Osteoblast (primary cell): ENCODE measurements at regions not wholly inside any gene's neighbourhood (a gene's known extent, or its start where the extent isn't known, plus 50 kb on each side); places are given as distances from the start of the nearest gene placed in this dataset.

Source experiments
- DNase-seq: peaks from one replicate; pipeline ENCODE4 v3.0.0; 2011; ENCODE audit warnings: low spot score, mixed read lengths; ENCODE audit not compliant: insufficient read length; ENCODE audit errors: missing footprints
- H2AFZ ChIP-seq: 2 replicates; pipeline ENCODE4 v1.6.0; 2011; ENCODE audit warnings: mild to moderate bottlenecking, low read length
- H3K27ac ChIP-seq: 2 replicates; pipeline ENCODE4 v1.5.1; 2011; ENCODE audit warnings: mild to moderate bottlenecking, low read depth, low read length, moderate library complexity
- H3K27me3 ChIP-seq: 2 replicates; pipeline ENCODE4 v1.6.0; 2012; ENCODE audit warnings: mild to moderate bottlenecking, control low read depth, inconsistent platforms, low read length, moderate library complexity; ENCODE audit not compliant: insufficient read depth
- H3K36me3 ChIP-seq: 2 replicates; pipeline ENCODE4 v1.5.1; 2011; ENCODE audit warnings: mild to moderate bottlenecking, low read length, control low read depth, moderate library complexity; ENCODE audit not compliant: insufficient read depth
- H3K4me1 ChIP-seq: 2 replicates; pipeline ENCODE4 v1.5.1; 2011; ENCODE audit warnings: mild to moderate bottlenecking, low read length, control low read depth, moderate library complexity; ENCODE audit not compliant: insufficient read depth
- H3K4me2 ChIP-seq: 2 replicates; pipeline ENCODE4 v1.6.0; 2011; ENCODE audit warnings: mild to moderate bottlenecking, low read length; ENCODE audit not compliant: insufficient read depth
- H3K4me3 ChIP-seq: fragments of 200-600 bp; sonication (generic); 3 replicates; pipeline ENCODE4 v1.5.1; 2012; ENCODE audit warnings: mild to moderate bottlenecking, low read length, inconsistent platforms; ENCODE audit not compliant: insufficient read depth
- H3K79me2 ChIP-seq: 2 replicates; pipeline ENCODE4 v1.6.0; 2012; ENCODE audit warnings: mild to moderate bottlenecking, low read length, control low read depth, inconsistent platforms; ENCODE audit not compliant: insufficient read depth
- H3K9me3 ChIP-seq: 2 replicates; pipeline ENCODE4 v1.5.1; 2011; ENCODE audit warnings: low read depth, low read length, control low read depth
- H4K20me1 ChIP-seq: 2 replicates; pipeline ENCODE4 v1.6.0; 2012; ENCODE audit warnings: mild to moderate bottlenecking, low read length, control low read depth; ENCODE audit not compliant: insufficient read depth
- CTCF ChIP-seq: IDR thresholded peaks from 2 replicates; pipeline ENCODE4 v1.5.1; 2011; ENCODE audit warnings: mild to moderate bottlenecking, low read depth, low read length, moderate library complexity; ENCODE audit errors: extremely low read depth

DNA sequence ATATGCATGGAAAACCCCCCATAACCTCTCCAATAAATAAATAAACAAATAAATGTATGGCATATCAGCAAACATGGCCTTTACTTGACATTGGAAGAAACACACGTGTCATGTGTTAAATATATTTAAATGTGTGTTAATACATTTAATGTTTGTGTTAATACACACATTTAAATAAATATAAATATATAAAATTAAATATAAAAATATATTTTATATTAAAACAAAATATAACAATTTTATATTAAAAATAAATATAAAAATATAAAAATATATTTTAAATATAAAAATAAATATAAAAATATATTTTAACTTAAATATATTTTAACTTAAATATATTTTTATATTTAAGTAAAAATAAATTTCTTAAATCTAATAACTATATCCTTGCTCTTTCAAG lies 187.6 kb upstream of the CXXC4 start:
- H2AFZ ChIP-seq, result no peak overlapping the region
- H3K79me2 ChIP-seq, result no peaks in the 10 kb centered on the region
- no peaks in the 10 kb centered on the region for H4K20me1 ChIP-seq
- no peak overlapping the region for H3K27ac ChIP-seq
- TF ChIP-seq CTCF, result no peak
- no peaks in the 10 kb centered on the region for H3K36me3 ChIP-seq
- H3K27me3 ChIP-seq, result no peaks in the 10 kb centered on the region
- H3K4me2 ChIP-seq, result no peak overlapping the region
- H3K4me3 ChIP-seq, result no peak overlapping the region
- no peak for DNase-seq
- no peaks in the 10 kb centered on the region for H3K4me1 ChIP-seq
- no peaks in the 10 kb centered on the region for H3K9me3 ChIP-seq

- TF ChIP-seq CTCF, result no peak
- Histone ChIP-seq H3K27ac (no peak overlapping the region), H3K79me2 (no peaks in the 10 kb centered on the region), H3K9me3 (no peaks in the 10 kb centered on the region), H2AFZ (no peak overlapping the region), H3K4me2 (no peak overlapping the region), H3K4me3 (no peak overlapping the region), H3K27me3 (no peaks in the 10 kb centered on the region), H4K20me1 (no peaks in the 10 kb centered on the region), H3K36me3 (no peaks in the 10 kb centered on the region), H3K4me1 (no peaks in the 10 kb centered on the region)
- DNase-seq, result no peak
Measured at GRCh38 chr4:104693601-104694201, 199.0 kb upstream of the CXXC4 start.

- no peaks in the 10 kb centered on the region for H3K79me2 ChIP-seq
- no peak for DNase-seq
- no peaks in the 10 kb centered on the region for H3K9me3 ChIP-seq
- no peak overlapping the region for H2AFZ ChIP-seq
- no peaks in the 10 kb centered on the region for H3K4me1 ChIP-seq
- no peak overlapping the region for H3K4me2 ChIP-seq
- H3K27ac ChIP-seq, result no peak overlapping the region
- no peak for TF ChIP-seq CTCF
- H3K36me3 ChIP-seq, result no peaks in the 10 kb centered on the region
- no peaks in the 10 kb centered on the region for H4K20me1 ChIP-seq
- no peaks in the 10 kb centered on the region for H3K27me3 ChIP-seq
- H3K4me3 ChIP-seq, result no peak overlapping the region
Measured at GRCh38 chr4:104716584-104716983, 221.9 kb upstream of the CXXC4 start.

DNA sequence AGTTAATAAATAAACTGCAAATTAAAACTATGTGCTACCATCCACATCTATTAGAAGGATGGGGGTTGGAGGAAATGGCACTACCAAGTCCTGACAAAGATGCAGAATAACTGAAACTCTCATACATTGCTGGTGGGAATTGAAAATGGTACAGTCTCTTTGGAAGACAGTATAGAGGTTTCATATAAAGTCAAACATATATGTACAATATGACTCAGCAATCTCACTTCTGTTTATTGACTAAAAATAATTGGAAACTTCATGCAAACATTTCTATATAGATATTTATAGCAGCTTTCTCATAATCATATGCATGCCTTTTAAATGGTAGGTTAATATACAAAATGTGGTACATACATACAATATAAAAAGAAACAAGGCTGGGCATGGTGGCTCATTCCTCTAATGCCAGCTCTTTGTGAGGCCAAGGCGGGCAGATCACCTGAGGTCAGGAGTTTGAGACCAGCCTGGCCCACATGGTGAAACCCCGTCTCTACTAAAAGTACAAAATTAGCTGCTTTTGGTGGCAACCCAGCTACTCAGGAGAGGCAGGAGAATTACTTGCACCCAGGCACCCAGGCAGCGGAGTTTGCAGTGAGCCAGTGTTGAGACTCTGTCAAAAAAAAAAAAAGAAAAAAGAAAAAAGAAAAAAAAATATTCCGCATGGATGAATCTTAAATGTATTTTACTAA lies 225.0 kb upstream of the CXXC4 start:
- Histone ChIP-seq H4K20me1 (no peaks in the 10 kb centered on the region), H2AFZ (no peak overlapping the region), H3K27me3 (no peaks in the 10 kb centered on the region), H3K4me1 (no peaks in the 10 kb centered on the region), H3K79me2 (no peaks in the 10 kb centered on the region), H3K27ac (no peak overlapping the region), H3K4me3 (no peak overlapping the region), H3K4me2 (no peak overlapping the region), H3K36me3 (no peaks in the 10 kb centered on the region), H3K9me3 (no peaks in the 10 kb centered on the region)
- no peak for TF ChIP-seq CTCF
- DNase-seq, result no peak
